ENCODE measurements at regions not wholly inside any gene's neighbourhood (a gene's known extent, or its start where the extent isn't known, plus 50 kb on each side); places are given as distances from the start of the nearest gene placed in this dataset.

- Histone ChIP-seq H3K4me1 (replicated peaks in 1 of 4; ENCODE audit: control insufficient read depth in 3 of 4, insufficient read depth in 4 of 4, low read length in 3 of 4) (peaks cover 9 to 16% (median 10%) of the 10 kb centered on the region in 4 experiments), H3K79me1 (ENCODE audit: low read depth, low read length) (no peaks in the 10 kb centered on the region; the same call in 1 of the 2 replicates), H3K9ac (replicated peaks in 1 of 4; ENCODE audit: extremely low read depth in 1 of 4, low read depth in 3 of 4, low read length in 3 of 4) (no peak overlapping the region), H2BK15ac (ENCODE audit: low read length) (no peak overlapping the region), H2AK5ac (ENCODE audit: low read depth, low read length) (no peak overlapping the region), H3K9me3 (ENCODE audit: insufficient read depth in 2 of 2, low read depth in 1 of 2, low read length in 1 of 2) (no peaks in the 10 kb centered on the region), H4K91ac (replicated peaks; ENCODE audit: insufficient read length, low read length) (no peak overlapping the region), H4K5ac (ENCODE audit: insufficient read length, low read depth, low read length) (no peak overlapping the region), H3K23ac (ENCODE audit: insufficient read length) (no peak overlapping the region), H3K18ac (ENCODE audit: extremely low read depth, low read length) (no peak overlapping the region), H3K36me3 (ENCODE audit: control insufficient read depth in 2 of 4, insufficient read depth in 4 of 4, low read length in 3 of 4) (no peaks in the 10 kb centered on the region; a peak in 1 of 8 replicates), H2BK5ac (ENCODE audit: low read depth, low read length) (no peak overlapping the region), H2BK120ac (replicated peaks; ENCODE audit: low read depth, low read length) (no peak overlapping the region), H3K23me2 (ENCODE audit: low read depth, low read length) (peaks cover 5% of the 10 kb centered on the region; the same call in 1 of the 2 replicates), H2AFZ (ENCODE audit: low read length) (no peak overlapping the region), H3K14ac (ENCODE audit: insufficient read length) (no peak overlapping the region), H3K27me3 (replicated peaks in 1 of 4; ENCODE audit: control insufficient read depth in 3 of 4, extremely low read depth in 1 of 4, insufficient read depth in 3 of 4, low read length in 3 of 4) (peaks cover 44 to 85% (median 77%) of the 10 kb centered on the region in 4 experiments), H2BK12ac (ENCODE audit: low read depth, low read length) (no peak overlapping the region), H3K4ac (replicated peaks; ENCODE audit: insufficient read length, low read depth, low read length) (no peak overlapping the region), H3K79me2 (ENCODE audit: control insufficient read depth in 1 of 2, insufficient read depth in 2 of 2, low read length in 2 of 2) (no peaks in the 10 kb centered on the region), H3K27ac (ENCODE audit: low read depth, low read length) (no peak overlapping the region), H4K8ac (ENCODE audit: extremely low read depth, insufficient read depth, low read length) (no peak overlapping the region), H3K56ac (replicated peaks; ENCODE audit: insufficient read length, low read depth, low read length) (no peak overlapping the region), H4K20me1 (replicated peaks in 1 of 2; ENCODE audit: control insufficient read depth in 1 of 2, insufficient read depth in 2 of 2, low read length in 2 of 2) (peaks cover 3 to 19% of the 10 kb centered on the region in 2 experiments), H3K4me2 (ENCODE audit: insufficient read depth in 1 of 2, low read depth in 2 of 2, low read length in 2 of 2) (no peak overlapping the region), H2BK20ac (ENCODE audit: low read length) (no peak overlapping the region), H3K4me3 (ENCODE audit: extremely low read depth in 1 of 4, insufficient read depth in 2 of 4, low read depth in 3 of 4, low read length in 4 of 4) (no peak overlapping the region)
- ChIA-PET POLR2A (ENCODE audit: partially characterized antibody) (interaction anchor here (1.2 to 1.9 kb wide), 4 partner anchors 13 to 33 kb away, joined by 3 to 7 read pairs (median 3); no protein-coding TSS in a partner anchor), CTCF (ENCODE audit: partially characterized antibody) (interaction anchor here (0.9 to 5.2 kb wide), 7 partner anchors 13 to 104 kb away, joined by 3 to 25 read pairs (median 5); no protein-coding TSS in a partner anchor)
- WGBS, 2 experiments (ENCODE audit: extremely low coverage in 1 of 2, insufficient coverage in 1 of 2, insufficient read length in 1 of 2, insufficient replicate concordance in 2 of 2, low coverage in 1 of 2, low lambda C conversion rate in 2 of 2, missing lambda C conversion rate in 1 of 2) = 41% methylated on average over 2 of the region's 2 CpGs; no CpG with 5 or more reads in 1 of the 2 experiments
- FAIRE-seq (no peak), DNase-seq (ENCODE audit: low read depth in 1 of 2, low spot score in 2 of 2) (no peak)
- TF ChIP-seq SIX5 (IDR thresholded peaks at IDR 0.05; ENCODE audit: low read depth, low read length) (no peak), EZH2 (IDR thresholded peaks at IDR 0.05; ENCODE audit: low read depth, low read length, severe bottlenecking) (peak; percentile 19)
These were observed 56.2 kb upstream of the EPB41L1 start for GRCh38 chr20:36098364-36098763.
